RWPE1 (cell line): ENCODE measurements at regions not wholly inside any gene's neighbourhood (a gene's known extent, or its start where the extent isn't known, plus 50 kb on each side); places are given as distances from the start of the nearest gene placed in this dataset.

ENCODE experiments used
- CTCF ChIA-PET: fragments of 350-600 bp; sonication (Branson Sonifier 250); formaldehyde crosslinking; extraction: SDS; loops from one replicate; lab custom pipeline; 2021; lab: Yijun Ruan, JAX
- POLR2A ChIA-PET: fragments of 400-600 bp; formaldehyde crosslinking; extraction: SDS; loops from one replicate; lab custom pipeline; 2020; ENCODE audit warnings: antibody characterized with exemption; ENCODE audit not compliant: low non-redundant PET; lab: Yijun Ruan, JAX
- DNase-seq: peaks from one replicate; pipeline ENCODE4 v3.0.0; 2012; ENCODE audit warnings: low spot score
- H3K27ac ChIP-seq: fragments of 450-650 bp; 2 replicates; pipeline ENCODE4 v1.5.1; 2017
- CTCF ChIP-seq: fragments of 450-650 bp; conservative IDR thresholded peaks from 2 replicates; pipeline ENCODE4 v1.5.1; 2017; ENCODE audit warnings: low read depth, mild to moderate bottlenecking

DNA sequence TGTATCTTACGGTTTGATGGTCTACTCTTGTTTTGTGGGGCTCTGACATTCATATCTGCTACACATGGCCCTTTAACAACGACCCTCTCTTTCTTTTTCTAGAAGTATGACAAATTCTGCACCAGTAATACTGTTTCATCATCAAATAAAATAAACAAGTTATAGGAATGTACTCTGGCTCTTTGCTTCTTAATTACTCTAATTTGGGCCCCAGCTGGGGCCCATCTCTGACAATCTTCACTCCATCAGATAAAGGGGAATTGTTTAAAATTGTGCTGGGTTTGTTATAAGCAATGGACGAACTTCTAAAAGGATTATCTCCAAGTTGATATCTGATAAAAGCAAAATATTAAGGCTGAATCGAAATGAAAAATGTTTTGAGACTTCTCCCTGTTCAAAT is 343.6 kb upstream of the JAG1 start:
- H3K27ac ChIP-seq = no peak overlapping the region
- ChIA-PET CTCF (no interaction called here), POLR2A (no interaction called here)
- no peak for DNase-seq
- TF ChIP-seq CTCF = no peak

DNA sequence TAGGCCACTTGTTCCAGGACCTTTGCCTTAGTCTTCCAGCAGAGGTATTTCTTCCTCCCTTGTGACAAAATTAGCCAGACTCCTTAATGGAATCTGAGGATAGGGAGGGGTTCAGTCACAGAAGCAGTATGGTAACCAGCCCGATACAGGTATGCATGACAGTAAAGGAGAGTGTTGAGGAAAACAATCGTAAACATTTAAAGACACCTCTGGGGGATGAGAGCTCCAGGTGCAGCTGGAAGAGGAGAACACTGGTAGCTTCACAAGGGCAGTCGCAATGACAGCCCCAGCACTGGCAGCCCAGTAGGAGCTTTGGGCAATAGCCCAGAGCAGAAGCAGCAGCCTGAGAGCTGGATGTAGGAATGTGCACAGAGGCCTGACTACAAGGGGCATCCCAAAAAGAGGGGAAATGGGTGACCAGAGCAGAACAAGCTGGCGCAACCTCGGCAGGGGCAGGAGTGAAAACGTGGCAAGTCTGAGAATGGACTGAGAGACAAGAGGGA is 344.9 kb upstream of the JAG1 start:
- H3K27ac ChIP-seq = no peak overlapping the region
- DNase-seq = no peak
- ChIA-PET POLR2A (no interaction called here), CTCF (no interaction called here)
- TF ChIP-seq CTCF = no peak

DNA sequence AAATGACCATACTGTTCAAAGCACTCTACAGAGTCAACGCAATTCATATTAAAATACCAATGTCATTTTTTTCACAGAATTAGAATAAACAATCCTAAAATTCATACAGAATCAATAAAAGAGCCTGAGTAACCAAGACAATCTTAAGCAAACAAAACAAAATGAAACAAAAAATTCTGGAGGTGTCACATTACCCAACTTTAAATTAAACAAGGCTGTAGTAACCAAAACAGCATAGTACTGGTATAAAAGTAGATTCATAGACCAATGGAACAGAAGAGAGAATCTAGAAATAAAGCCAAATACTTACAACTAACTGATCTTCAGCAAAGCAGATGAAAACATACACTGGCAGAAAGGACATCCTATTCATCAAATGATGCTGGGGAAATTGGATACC is 346.9 kb upstream of the JAG1 start:
- DNase-seq = no peak
- no peak for TF ChIP-seq CTCF
- ChIA-PET POLR2A (no interaction called here), CTCF (no interaction called here)
- H3K27ac ChIP-seq = no peak overlapping the region

DNA sequence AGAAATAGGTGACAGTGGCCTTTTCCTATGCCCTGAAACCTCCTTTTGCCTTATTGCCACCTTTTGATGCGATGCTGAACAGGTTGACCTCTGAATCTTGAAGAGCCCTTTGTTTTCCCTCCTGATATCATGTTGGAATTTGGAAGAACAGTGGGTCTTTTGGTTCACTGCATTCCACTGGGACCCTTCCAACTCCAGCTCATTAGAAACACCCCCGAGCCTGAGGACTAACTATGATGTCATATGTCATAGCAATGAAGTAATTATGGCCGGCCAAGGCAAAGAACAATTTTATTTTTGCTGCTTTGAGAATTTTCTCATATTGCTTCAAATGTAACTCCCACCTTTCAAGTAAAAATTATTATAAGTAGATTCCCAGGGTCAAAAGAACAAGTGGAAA is 353.4 kb upstream of the JAG1 start:
- POLR2A ChIA-PET = no interaction called here
- CTCF ChIA-PET = no interaction called here
- H3K27ac ChIP-seq = no peak overlapping the region
- TF ChIP-seq CTCF = no peak
- DNase-seq = no peak

DNA sequence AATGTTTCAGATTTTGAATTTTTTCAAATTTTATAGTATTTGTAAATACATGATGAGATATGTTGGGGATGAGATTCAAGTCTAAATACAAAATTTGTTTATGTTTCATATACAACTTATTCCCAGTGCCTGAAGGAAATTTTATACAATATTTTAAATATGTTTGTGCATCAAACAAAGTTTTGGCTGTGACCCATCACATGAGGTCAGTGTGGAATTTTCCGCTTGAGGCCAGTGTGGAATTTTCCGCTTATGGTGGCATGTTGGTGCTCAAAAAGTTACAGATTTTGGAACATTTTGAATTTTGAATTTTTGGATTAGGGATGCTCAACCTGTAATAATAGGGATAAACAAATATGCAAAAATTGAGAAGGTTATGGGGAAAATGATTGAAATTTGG is 356.6 kb upstream of the JAG1 start:
- TF ChIP-seq CTCF = no peak
- ChIA-PET CTCF (interaction anchor here (0.6 to 0.7 kb wide), 2 partner anchors 174 to 358 kb away, joined by 3 to 4 read pairs; no protein-coding TSS in a partner anchor), POLR2A (no interaction called here)
- no peak for DNase-seq
- H3K27ac ChIP-seq = no peak overlapping the region

DNA sequence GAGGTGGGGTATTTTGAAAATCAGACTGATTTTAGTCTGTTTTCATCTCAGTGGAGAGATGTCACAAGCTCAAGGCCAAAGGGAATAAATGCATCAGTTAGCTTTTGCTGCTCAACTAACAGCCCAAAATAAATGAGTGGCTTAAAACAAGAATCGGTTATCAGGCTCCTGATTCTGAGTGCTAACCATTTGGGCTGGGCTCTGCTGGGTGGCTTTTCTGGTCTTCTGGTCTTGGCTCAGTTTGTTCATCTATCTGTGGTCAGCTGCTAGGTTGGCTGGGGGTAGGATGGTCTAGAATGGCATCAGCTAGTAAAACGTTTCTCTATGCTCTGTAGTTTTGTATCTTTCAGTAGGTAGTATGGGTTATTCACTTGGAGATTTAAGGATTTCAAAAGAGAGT is 357.5 kb upstream of the JAG1 start:
- POLR2A ChIA-PET = no interaction called here
- no peak for DNase-seq
- CTCF ChIA-PET = no interaction called here
- TF ChIP-seq CTCF = no peak
- no peak overlapping the region for H3K27ac ChIP-seq
